Progenitor cell of endocrine pancreas (in vitro differentiated cells): ENCODE measurements at regions not wholly inside any gene's neighbourhood (a gene's known extent, or its start where the extent isn't known, plus 50 kb on each side); places are given as distances from the start of the nearest gene placed in this dataset.

Experiments
- DNase-seq: peaks from one replicate; pipeline ENCODE4 v3.0.0; 2021; ENCODE audit warnings: low spot score; ENCODE audit not compliant: unreplicated experiment
- H3K27ac Mint-ChIP-seq: 2 replicates; pipeline ENCODE4 v1.8.0; 2021; ENCODE audit warnings: mild to moderate bottlenecking, moderate library complexity, mixed read lengths
- H3K27me3 Mint-ChIP-seq: 2 replicates; pipeline ENCODE4 v1.8.0; 2021; ENCODE audit warnings: mixed read lengths
- H3K36me3 Mint-ChIP-seq: 2 replicates; pipeline ENCODE4 v1.8.0; 2022; ENCODE audit warnings: mixed read lengths; ENCODE audit not compliant: insufficient read depth
- H3K4me1 Mint-ChIP-seq: 2 replicates; pipeline ENCODE4 v1.8.0; 2021; ENCODE audit warnings: low read depth, mixed read lengths
- H3K4me3 Mint-ChIP-seq: 2 replicates; pipeline ENCODE4 v1.8.0; 2021; ENCODE audit warnings: low read depth, mild to moderate bottlenecking, moderate library complexity, mixed read lengths
- H3K9me3 Mint-ChIP-seq: 2 replicates; pipeline ENCODE4 v1.8.0; 2021; ENCODE audit warnings: low read depth, mixed read lengths
- CTCF ChIP-seq: fragments of 200-600 bp; sonication (generic); IDR thresholded peaks from one replicate; pipeline ENCODE4 v1.5.0; 2021; ENCODE audit warnings: antibody characterized with exemption, mild to moderate bottlenecking; ENCODE audit not compliant: unreplicated experiment

- no peaks in the 10 kb centered on the region for H3K27me3 Mint-ChIP-seq
- DNase-seq: no peak
- no peak overlapping the region for H3K27ac Mint-ChIP-seq
- TF ChIP-seq CTCF: no peak
- H3K36me3 Mint-ChIP-seq: no peaks in the 10 kb centered on the region
- H3K9me3 Mint-ChIP-seq: no peaks in the 10 kb centered on the region
- H3K4me3 Mint-ChIP-seq: no peak overlapping the region
- no peaks in the 10 kb centered on the region for H3K4me1 Mint-ChIP-seq
Observed at GRCh38 chr21:26652854-26653253, 79.8 kb upstream of the CYYR1 start.

GRCh38 chr21:26641062-26641461, 68.0 kb upstream of the CYYR1 start:
- no peaks in the 10 kb centered on the region for H3K36me3 Mint-ChIP-seq
- no peaks in the 10 kb centered on the region for H3K9me3 Mint-ChIP-seq
- no peaks in the 10 kb centered on the region for H3K27me3 Mint-ChIP-seq
- H3K27ac Mint-ChIP-seq: no peak overlapping the region
- H3K4me3 Mint-ChIP-seq: no peak overlapping the region
- TF ChIP-seq CTCF: no peak
- no peak for DNase-seq
- H3K4me1 Mint-ChIP-seq: no peaks in the 10 kb centered on the region

- no peak for DNase-seq
- Mint-ChIP-seq H3K27me3 (no peaks in the 10 kb centered on the region), H3K4me1 (no peaks in the 10 kb centered on the region), H3K27ac (no peak overlapping the region), H3K4me3 (no peak overlapping the region), H3K36me3 (no peaks in the 10 kb centered on the region), H3K9me3 (no peaks in the 10 kb centered on the region)
- TF ChIP-seq CTCF: no peak
Observed at GRCh38 chr21:26637201-26637745, 64.2 kb upstream of the CYYR1 start.

GRCh38 chr21:26635681-26636080, 62.6 kb upstream of the CYYR1 start:
- no peak for DNase-seq
- H3K4me1 Mint-ChIP-seq: no peaks in the 10 kb centered on the region
- no peaks in the 10 kb centered on the region for H3K36me3 Mint-ChIP-seq
- no peaks in the 10 kb centered on the region for H3K27me3 Mint-ChIP-seq
- H3K9me3 Mint-ChIP-seq: peaks cover 3% of the 10 kb centered on the region
- TF ChIP-seq CTCF: no peak
- no peak overlapping the region for H3K4me3 Mint-ChIP-seq
- no peak overlapping the region for H3K27ac Mint-ChIP-seq

GRCh38 chr21:26632691-26633090, 59.6 kb upstream of the CYYR1 start:
- H3K36me3 Mint-ChIP-seq: no peaks in the 10 kb centered on the region
- H3K9me3 Mint-ChIP-seq: peaks cover 3% of the 10 kb centered on the region
- no peaks in the 10 kb centered on the region for H3K4me1 Mint-ChIP-seq
- H3K27me3 Mint-ChIP-seq: no peaks in the 10 kb centered on the region
- TF ChIP-seq CTCF: no peak
- no peak for DNase-seq
- H3K27ac Mint-ChIP-seq: no peak overlapping the region
- H3K4me3 Mint-ChIP-seq: no peak overlapping the region
